ENCODE measurements at regions not wholly inside any gene's neighbourhood (a gene's known extent, or its start where the extent isn't known, plus 50 kb on each side); places are given as distances from the start of the nearest gene placed in this dataset.

- no peak for FAIRE-seq
- no peak overlapping the region for H3K9ac ChIP-seq (ENCODE audit: control insufficient read depth, insufficient read depth, low read length)
- TF ChIP-seq E2F4 (IDR thresholded peaks at IDR 0.05; ENCODE audit: low read depth, low read length), result no peak
- no peak for TF ChIP-seq HDAC2 (IDR thresholded peaks at IDR 0.05)
- no peak for TF ChIP-seq LARP7 (IDR thresholded peaks at IDR 0.05)
- no peak for TF ChIP-seq NRF1 (conservative IDR thresholded peaks at IDR 0.05; ENCODE audit: low read depth, low read length)
- TF ChIP-seq ZNF384 (IDR thresholded peaks at IDR 0.05; ENCODE audit: borderline replicate concordance, low read depth, low read length), result no peak
- no peak for TF ChIP-seq JUND (IDR thresholded peaks at IDR 0.05; ENCODE audit: low read depth, low read length)
- TF ChIP-seq YBX1 (IDR thresholded peaks at IDR 0.05), result no peak
- no peak for TF ChIP-seq RELB (IDR thresholded peaks at IDR 0.05; ENCODE audit: low read depth)
- no peak for TF ChIP-seq PRDM15 (CRISPR knock-in tag; IDR thresholded peaks at IDR 0.05)
- TF ChIP-seq CBX5 (IDR thresholded peaks at IDR 0.05; ENCODE audit: low read depth), result no peak
- in situ Hi-C loops (cut with MboI), result no loop called here
- no peak overlapping the region for H3K4me2 ChIP-seq (ENCODE audit: control insufficient read depth, insufficient read depth)
- SMC1A ChIA-PET (ENCODE audit: uncharacterized antibody, unreplicated experiment), result interaction anchor here (0.6 to 1.1 kb wide), 2 partner anchors 18 to 74 kb away, joined by 3 to 4 read pairs; no protein-coding TSS in a partner anchor
- no TSS peak for BruUV-seq (replicated peaks)
- no peak for ATAC-seq
- H3K27me3 ChIP-seq (replicated peaks in 1 of 2; ENCODE audit: control insufficient read depth in 2 of 2, insufficient read depth in 2 of 2, low read length in 1 of 2), result no peaks in the 10 kb centered on the region
- H3K36me3 ChIP-seq (ENCODE audit: control insufficient read depth in 2 of 2, insufficient read depth in 2 of 2, low read length in 1 of 2), result no peaks in the 10 kb centered on the region
- no peak for DNase-seq (ENCODE audit: low read depth, low spot score)
- no peaks in the 10 kb centered on the region for H4K20me1 ChIP-seq (ENCODE audit: control insufficient read depth, insufficient read depth)
- H2AFZ ChIP-seq (ENCODE audit: control insufficient read depth, low read depth, low read length), result no peak overlapping the region
- H3K4me3 ChIP-seq, result no peak overlapping the region
- no peaks in the 10 kb centered on the region for H3K79me2 ChIP-seq (ENCODE audit: control insufficient read depth, insufficient read depth, low read length)
- POLR2A ChIA-PET, result no interaction called here
- no peak overlapping the region for H3K27ac ChIP-seq (ENCODE audit: control insufficient read depth, insufficient read depth)
- 77% methylated on average over 9 of the region's 9 CpGs for WGBS (ENCODE audit: insufficient coverage, insufficient replicate concordance, low lambda C conversion rate, missing lambda C conversion rate)
- intact Hi-C loops (cut with micrococcal nuclease; ENCODE audit: unreplicated experiment), result no loop called here
- no peaks in the 10 kb centered on the region for H3K4me1 ChIP-seq (ENCODE audit: control insufficient read depth, insufficient read depth, low read length)
- CTCF ChIA-PET, result interaction anchor here (0.9 kb wide), 1 partner anchor 218 kb away, joined by 3 read pairs; no protein-coding TSS in a partner anchor
- RAD21 ChIA-PET (ENCODE audit: unreplicated experiment), result no interaction called here
- no peaks in the 10 kb centered on the region for H3K9me3 ChIP-seq (replicated peaks; ENCODE audit: control insufficient read depth, insufficient read depth, low read length)
These were observed 101.2 kb upstream of the SMAD3 start for GRCh38 chr15:66964111-66964738.
